ENCODE measurements at regions not wholly inside any gene's neighbourhood (a gene's known extent, or its start where the extent isn't known, plus 50 kb on each side); places are given as distances from the start of the nearest gene placed in this dataset.

DNA sequence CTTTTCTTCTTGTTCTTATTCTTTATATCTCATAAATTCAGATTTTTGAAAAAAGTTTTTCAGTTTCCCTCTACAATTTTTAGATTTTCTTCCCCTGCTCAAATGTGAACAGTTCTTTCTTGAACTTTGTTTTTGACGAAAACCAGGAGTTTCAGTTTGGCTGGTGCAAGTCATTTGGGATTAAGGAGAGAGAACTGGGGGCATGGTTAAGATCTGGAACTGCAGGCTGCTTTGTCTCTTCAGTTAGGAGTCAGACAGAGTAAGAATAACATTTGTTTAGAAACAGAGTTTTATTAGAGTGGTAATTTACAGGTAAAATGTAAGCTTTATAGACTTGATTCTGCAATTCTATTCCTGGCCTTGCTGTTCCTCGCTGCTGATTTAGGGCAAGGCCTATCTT, 310.5 kb upstream of the C2CD4B start:
- Histone ChIP-seq H3K4me3 (no peak overlapping the region), H3K36me3 (peaks cover 6% of the 10 kb centered on the region; the same call in 1 of the 2 replicates), H3K9me3 (no peaks in the 10 kb centered on the region), H3K27me3 (no peaks in the 10 kb centered on the region)
- DNase-seq = no peak

DNA sequence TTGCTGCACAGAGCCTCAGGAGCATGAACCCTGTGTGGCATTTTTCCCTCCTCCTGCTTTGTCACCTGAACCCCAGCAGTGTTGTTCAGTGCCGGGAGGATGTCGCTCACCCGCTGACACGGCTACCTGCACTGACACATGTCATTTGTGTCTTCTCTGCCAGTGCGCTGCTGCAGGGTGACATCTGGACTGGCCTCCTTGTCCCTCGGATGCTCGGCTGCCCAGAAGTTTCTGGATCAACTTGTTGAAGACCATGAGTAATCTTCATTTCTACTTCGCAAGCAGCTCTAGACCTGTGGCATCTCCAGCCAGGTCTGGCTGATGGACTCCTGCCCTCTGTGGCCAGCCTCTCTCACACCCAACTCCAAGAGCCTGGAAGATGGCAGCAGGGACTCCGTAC, 311.1 kb upstream of the C2CD4B start:
- H3K27me3 ChIP-seq = no peaks in the 10 kb centered on the region
- DNase-seq = no peak

DNA sequence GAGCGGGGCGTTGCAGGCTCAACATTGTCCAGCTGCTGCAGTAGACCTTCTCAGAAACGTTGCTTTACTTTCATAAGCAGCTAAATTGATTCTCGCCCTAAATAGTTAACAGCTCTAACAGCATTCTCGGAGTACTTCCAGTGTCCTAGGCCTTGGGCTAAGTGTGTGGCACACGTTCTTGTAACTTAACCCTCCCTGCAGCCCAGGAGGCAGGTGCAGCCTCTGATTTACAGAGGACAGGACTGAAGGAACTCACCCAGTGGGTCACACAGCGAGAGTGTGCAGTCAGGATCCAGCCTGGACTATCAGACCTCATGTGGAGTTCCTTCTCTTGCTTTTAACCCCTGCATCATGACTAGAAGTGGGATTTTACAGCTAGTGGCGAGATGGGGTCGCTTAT, 312.8 kb upstream of the C2CD4B start:
- no peaks in the 10 kb centered on the region for H3K27me3 ChIP-seq
- DNase-seq = no peak
- no peak overlapping the region for H3K4me3 ChIP-seq
- H3K36me3 ChIP-seq = peaks cover 6% of the 10 kb centered on the region; the same call in 1 of the 2 replicates
- H3K9me3 ChIP-seq = no peaks in the 10 kb centered on the region

More for the DNA sequence above, 311.1 kb upstream of the C2CD4B start:
- H3K9me3 ChIP-seq = no peaks in the 10 kb centered on the region
- H3K36me3 ChIP-seq = peaks cover 6% of the 10 kb centered on the region; the same call in 1 of the 2 replicates
- H3K4me3 ChIP-seq = no peak overlapping the region

DNA sequence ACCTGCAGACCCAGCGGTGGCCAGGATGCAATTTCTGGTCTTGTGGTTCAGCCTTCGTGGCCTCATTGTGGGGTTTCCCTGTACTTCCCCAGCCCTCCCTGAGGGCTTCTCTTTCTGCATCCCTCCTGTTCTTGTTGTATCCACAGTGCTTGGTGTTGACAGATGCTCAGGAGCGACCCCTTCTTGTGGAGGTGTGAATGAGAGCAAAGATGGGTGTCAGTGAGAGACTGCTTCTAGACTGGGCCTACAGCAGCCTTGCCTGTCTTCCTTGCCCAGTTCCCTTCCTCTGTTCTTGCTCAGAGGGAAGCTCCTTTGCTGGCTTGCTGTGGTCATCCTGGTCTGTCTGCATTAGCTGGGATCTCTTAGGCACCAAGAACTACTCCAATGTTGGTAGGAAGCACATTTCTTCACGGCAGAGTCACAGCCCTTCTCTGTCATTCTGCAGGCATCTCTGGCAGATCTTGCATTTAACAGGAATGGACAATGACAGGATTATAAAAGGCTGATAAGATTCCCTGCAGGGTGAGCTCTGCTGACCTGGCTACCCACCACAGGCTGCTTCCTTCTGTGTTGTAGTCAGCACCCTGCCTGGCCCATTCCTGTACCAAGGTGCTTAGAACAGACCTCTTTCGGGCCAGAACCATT, 317.8 kb upstream of the C2CD4B start:
- Histone ChIP-seq H3K36me3 (no peaks in the 10 kb centered on the region), H3K4me3 (no peak overlapping the region), H3K27me3 (no peaks in the 10 kb centered on the region), H3K9me3 (no peaks in the 10 kb centered on the region)
- DNase-seq = peak; percentile 44

DNA sequence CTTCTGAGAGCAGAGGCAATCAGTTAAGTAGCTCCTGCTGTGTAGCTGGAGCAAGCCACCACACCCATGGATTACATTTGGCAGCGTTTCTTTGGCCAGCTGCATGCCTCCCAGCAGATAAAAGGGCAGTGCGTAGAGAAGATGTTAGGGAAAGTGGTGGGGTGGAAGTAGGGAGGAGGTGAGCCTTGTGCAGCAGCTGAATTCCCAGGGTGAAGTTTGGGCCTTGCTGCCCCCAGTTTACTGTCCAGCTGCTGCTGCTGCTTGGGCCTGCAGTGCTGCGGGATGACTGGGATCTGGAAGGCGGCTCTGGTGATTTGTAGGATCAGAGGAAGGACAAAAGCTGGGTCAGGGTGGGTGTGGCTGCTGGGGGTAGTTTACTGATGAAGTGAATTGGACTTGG, 318.7 kb upstream of the C2CD4B start:
- H3K9me3 ChIP-seq = no peaks in the 10 kb centered on the region
- H3K27me3 ChIP-seq = no peaks in the 10 kb centered on the region
- H3K4me3 ChIP-seq = no peak overlapping the region
- peak; percentile 83 for DNase-seq
- peaks cover 2% of the 10 kb centered on the region; the same call in 1 of the 2 replicates for H3K36me3 ChIP-seq

DNA sequence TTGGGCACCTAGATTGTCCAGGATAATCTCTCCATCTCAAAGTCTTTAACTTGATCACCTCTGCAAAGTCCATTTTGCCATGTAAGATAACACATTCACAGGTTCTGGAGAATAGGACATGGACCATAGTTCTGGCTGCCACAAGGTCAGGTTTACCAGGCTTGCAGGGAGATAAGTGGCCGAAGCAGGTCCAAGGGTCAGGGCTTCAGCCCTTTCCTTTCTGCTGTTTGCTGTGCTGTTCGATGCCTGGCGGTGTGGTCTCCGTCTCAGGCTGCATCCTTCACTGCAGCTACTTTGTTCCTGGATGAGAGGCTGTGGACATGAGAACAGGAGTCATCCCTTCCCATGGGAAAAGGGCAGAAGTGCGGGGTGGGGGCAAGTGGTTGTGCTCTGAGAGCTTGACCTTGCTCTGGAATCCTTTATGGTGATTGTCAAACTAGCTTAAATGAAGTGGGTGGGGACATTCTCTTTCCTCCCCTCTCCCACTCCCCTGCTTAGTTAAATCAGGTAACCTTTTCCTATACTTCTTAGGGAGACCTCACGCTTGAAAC, 320.2 kb upstream of the C2CD4B start:
- DNase-seq = no peak
- no peak overlapping the region for H3K4me3 ChIP-seq
- no peaks in the 10 kb centered on the region for H3K9me3 ChIP-seq
- no peaks in the 10 kb centered on the region for H3K27me3 ChIP-seq
- peaks cover 2% of the 10 kb centered on the region; the same call in 1 of the 2 replicates for H3K36me3 ChIP-seq

DNA sequence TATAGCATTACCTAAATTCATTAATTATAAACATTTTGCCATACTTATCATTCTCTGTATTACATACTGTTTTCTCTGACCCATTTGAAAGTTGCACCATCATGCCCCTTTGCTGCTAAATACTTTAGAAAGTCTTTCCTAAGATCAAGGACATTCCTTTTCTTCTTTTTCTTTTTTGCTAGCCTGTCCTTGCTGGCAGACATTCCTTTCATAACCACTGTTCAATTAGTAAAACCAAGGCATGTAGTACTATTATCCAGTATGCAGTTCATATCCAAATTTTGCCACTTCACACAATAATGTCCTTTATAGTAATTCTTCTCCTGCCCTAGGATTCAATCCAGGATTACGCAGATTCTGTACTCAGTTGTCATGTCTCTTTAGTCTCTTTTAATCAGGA, 321.0 kb upstream of the C2CD4B start:
- H3K4me3 ChIP-seq = no peak overlapping the region
- no peaks in the 10 kb centered on the region for H3K9me3 ChIP-seq
- H3K27me3 ChIP-seq = no peaks in the 10 kb centered on the region
- no peak for DNase-seq
- peaks cover 2% of the 10 kb centered on the region; the same call in 1 of the 2 replicates for H3K36me3 ChIP-seq

DNA sequence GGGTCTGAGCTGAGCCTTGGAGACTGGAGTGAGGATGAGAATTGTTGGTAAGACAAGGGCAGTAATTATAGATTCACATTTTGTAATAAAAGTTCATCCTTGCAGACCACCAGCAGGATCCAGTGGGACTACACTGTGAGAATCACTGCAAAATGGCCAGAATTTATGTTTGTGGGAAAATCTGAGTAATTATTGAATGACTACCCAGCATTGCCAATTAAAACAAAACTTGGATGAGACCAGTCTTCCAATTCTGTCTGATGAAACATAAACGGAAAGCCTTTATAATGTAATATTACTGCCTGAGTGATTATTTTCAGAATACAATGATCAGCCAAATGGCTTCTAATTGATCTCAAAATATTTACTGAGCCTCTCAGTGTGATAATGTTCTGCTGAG, 323.3 kb upstream of the C2CD4B start:
- peaks cover 2% of the 10 kb centered on the region; the same call in 1 of the 2 replicates for H3K36me3 ChIP-seq
- no peaks in the 10 kb centered on the region for H3K9me3 ChIP-seq
- H3K4me3 ChIP-seq = no peak overlapping the region
- DNase-seq = no peak
- H3K27me3 ChIP-seq = no peaks in the 10 kb centered on the region

DNA sequence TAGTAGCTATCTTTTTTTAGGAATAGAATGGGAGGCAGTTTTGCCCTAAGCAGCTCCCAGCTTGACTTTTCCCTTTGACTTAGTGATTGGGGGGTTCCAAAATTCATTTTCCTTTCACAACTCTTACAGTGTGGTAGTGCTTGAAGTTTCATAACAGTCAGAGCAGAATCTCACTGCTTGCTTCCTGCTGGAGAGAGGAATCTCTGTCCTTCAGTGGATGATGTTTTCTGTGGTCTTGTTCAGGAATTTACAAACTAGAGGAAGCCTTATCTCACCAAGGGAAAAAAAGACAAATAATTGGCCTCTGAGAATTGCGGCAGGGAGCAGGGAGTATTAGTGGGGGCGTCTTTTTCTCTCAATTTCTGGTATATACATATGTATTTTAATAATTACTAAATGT, 326.6 kb upstream of the C2CD4B start:
- DNase-seq = no peak
- no peaks in the 10 kb centered on the region for H3K27me3 ChIP-seq
- H3K9me3 ChIP-seq = no peaks in the 10 kb centered on the region
- peaks cover 2% of the 10 kb centered on the region; the same call in 1 of the 2 replicates for H3K36me3 ChIP-seq
- no peak overlapping the region for H3K4me3 ChIP-seq

DNA sequence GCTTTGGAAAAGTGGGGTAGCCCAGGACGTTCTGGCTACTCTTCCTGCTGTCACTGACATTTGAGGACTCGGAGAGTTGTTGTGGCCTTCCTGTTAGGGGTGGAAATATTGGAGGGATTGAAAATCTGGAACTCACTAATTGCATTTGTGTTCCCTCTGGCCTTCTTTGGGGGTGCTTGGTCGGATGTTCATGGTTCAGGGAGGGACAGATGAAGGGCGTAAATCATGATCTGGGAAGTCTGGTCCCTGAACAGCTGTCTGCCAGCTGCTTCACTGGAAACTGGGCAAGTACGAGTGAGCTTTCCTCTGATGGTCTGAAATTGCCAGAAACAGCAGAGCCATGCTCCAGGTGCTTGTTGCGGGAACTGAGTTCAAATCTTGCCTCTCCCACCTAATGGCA, 327.8 kb upstream of the C2CD4B start:
- H3K9me3 ChIP-seq = no peaks in the 10 kb centered on the region
- H3K36me3 ChIP-seq = peaks cover 2% of the 10 kb centered on the region; the same call in 1 of the 2 replicates
- DNase-seq = no peak
- no peaks in the 10 kb centered on the region for H3K27me3 ChIP-seq
- H3K4me3 ChIP-seq = no peak overlapping the region

DNA sequence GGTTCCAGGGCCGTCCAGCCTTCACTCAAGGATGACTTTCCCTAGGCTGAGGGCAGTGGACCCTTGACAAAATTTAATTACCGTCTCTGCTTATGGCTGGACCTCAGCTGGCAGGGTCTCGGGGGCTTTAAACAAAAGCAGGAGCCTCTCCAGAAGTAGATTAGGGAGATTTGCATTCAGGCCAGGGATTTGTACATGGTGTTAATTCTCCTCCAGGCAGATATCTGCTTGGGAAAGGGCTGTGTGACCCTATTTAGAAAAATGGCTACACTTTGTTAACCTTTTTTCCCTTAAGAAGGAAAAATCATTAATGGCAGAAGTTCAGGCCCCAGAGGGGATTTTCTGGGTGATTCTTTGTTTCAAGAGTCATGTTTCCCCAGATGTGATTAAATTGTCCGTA, 329.1 kb upstream of the C2CD4B start:
- Histone ChIP-seq H3K9me3 (no peaks in the 10 kb centered on the region), H3K27me3 (no peaks in the 10 kb centered on the region), H3K4me3 (no peak overlapping the region), H3K36me3 (no peaks in the 10 kb centered on the region)
- DNase-seq = no peak

DNA sequence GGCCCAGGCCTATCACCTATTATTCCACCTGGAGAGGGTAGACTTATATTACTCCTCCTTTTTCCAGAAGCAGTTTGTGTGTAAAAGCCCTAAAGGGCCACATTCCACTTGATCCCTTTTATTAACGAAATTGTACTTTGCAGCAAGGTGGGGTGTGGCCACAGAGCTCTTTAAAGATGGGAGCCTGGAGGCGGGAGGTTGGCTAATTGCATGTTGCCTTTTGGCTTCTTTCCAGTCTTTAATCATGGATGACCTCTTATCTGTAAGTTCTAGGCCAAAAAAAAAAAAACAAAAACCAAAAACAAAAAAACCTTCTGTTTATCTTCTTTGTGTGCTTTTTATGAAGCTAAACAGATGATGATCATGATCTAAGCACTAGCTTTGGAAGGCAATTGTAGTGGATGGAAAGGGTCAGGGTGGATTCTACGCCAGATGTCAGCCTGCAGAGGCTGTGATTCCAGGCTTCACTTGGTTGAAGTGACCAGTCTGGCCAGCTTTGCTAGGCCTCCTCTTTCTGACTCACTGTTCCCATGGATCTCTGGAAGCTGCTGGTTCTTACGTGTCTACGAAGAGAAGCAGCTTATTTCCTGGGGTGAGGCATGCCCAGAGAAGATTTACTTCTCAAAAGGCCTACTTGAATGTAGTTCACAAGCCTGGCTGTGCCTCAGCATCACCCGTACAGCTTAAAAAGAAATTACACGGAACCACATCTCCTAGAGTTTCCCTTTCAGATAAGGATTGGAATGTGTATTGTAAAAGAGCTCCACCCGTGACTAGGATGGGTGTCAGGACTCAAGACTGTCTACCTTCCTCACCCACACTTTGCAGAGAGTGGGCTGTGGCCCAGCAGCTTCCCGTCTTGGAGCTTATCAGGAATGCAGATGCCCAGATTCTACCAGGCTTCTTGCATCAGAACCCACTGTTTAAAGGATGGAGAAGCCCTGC, 330.9 kb upstream of the C2CD4B start:
- Histone ChIP-seq H3K4me3 (no peak overlapping the region), H3K36me3 (no peaks in the 10 kb centered on the region), H3K9me3 (no peaks in the 10 kb centered on the region), H3K27me3 (no peaks in the 10 kb centered on the region)
- DNase-seq = peak; percentile 80

DNA sequence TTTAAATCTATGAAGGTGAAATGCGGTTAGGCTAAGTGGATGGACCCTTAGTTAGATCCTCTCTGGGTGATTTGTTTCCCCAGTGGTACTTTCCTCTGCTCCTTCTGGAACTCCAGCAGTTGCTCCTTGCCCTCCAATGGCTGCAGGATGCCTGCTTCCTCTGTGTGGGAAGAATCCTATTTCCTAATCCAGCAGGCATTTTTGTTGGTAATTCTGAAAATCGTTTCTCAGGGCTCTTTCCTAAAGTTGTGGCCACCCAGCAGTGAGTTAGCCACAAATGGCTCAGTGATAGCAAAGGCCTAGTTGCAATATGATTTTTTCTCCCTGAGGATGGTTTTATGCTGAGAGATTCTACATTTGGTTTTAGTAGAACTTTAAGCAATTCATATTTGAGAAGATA, 332.3 kb upstream of the C2CD4B start:
- H3K4me3 ChIP-seq = no peak overlapping the region
- no peaks in the 10 kb centered on the region for H3K27me3 ChIP-seq
- no peak for DNase-seq
- H3K9me3 ChIP-seq = no peaks in the 10 kb centered on the region
- H3K36me3 ChIP-seq = no peaks in the 10 kb centered on the region

DNA sequence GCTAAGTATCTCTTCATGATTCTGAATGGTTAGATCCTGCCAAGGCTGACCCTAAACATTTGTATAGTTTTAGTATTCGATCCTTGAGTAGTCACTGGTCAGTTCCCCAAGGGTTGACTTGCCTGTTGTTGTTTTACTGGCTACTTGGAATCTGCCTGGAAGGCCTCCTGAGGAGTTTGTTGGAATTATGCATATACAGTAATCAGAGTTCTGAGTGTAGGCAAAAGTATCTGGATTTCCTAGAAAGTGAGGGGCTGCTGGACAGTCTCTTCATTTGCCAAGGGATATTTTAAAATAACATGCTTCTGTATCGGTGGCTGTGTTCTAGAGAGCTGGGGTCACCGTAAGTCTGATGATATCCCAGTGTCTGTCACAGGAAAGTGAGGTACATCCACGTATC, 333.2 kb upstream of the C2CD4B start:
- no peak for DNase-seq
- Histone ChIP-seq H3K9me3 (no peaks in the 10 kb centered on the region), H3K36me3 (no peaks in the 10 kb centered on the region), H3K4me3 (no peak overlapping the region), H3K27me3 (no peaks in the 10 kb centered on the region)

DNA sequence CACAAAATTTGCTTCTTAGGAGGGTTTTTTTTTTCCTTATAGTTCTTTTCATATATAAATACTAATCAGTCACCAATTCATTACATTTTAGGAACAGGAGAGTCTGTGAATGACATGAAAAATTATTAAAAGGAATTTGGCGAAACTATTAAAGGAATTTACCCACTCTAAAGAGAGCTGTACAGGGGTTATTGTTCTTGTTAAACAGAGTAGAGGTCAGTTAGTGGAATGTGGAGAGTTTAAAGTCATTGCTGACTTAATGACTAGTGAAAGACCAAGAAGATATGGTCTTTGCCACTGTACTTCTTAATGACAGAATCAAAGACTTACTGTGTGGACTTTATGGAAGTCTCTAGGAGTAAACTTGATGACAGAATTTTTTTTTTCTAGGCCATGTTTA, 333.6 kb upstream of the C2CD4B start:
- no peaks in the 10 kb centered on the region for H3K27me3 ChIP-seq
- H3K4me3 ChIP-seq = no peak overlapping the region
- no peak for DNase-seq
- no peaks in the 10 kb centered on the region for H3K36me3 ChIP-seq
- no peaks in the 10 kb centered on the region for H3K9me3 ChIP-seq

DNA sequence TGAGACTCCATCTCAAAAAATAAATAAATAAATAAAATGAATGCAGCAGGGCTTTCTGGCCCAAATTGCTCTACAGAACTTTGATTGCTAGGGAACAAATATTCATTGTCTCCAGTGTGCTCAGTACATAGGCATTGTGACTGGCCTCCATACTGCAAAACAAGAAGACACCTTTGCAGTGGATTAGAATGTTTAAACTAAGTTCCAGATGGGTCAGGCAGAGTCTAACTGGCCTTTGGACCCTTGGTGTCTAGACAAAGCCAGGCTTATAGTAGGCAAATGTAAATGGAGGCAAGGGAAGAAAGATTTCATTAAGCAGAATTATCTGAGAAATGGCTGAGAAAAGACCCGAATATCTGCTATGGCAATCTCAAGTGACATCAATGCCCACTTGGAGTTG, 335.2 kb upstream of the C2CD4B start:
- H3K27me3 ChIP-seq = no peaks in the 10 kb centered on the region
- H3K4me3 ChIP-seq = no peak overlapping the region
- DNase-seq = no peak
- no peaks in the 10 kb centered on the region for H3K36me3 ChIP-seq
- H3K9me3 ChIP-seq = no peaks in the 10 kb centered on the region

DNA sequence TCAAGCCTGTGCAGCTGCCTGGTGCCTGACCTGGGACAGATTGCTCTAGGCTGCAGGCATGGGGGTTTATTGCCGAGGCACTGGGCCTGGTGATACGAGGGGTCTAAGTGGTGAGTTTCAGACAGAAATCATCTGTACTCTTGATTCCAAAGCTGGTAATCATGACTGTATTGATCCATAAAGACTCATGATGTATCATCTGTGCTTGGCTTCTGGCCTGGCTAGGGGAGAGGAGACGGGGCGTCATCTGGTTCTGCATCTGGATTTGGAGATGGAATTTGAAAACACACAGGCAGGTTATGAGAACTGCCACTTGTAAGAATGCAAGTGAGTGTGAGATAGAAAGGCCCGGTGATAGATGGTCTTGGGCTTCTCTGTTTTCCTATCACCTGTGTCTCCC, 337.4 kb upstream of the C2CD4B start:
- Histone ChIP-seq H3K36me3 (no peaks in the 10 kb centered on the region), H3K4me3 (no peak overlapping the region), H3K9me3 (no peaks in the 10 kb centered on the region), H3K27me3 (no peaks in the 10 kb centered on the region)
- peak; percentile 15 for DNase-seq
